Heart right ventricle (tissue), 16 donors: ENCODE measurements at regions not wholly inside any gene's neighbourhood (a gene's known extent, or its start where the extent isn't known, plus 50 kb on each side); places are given as distances from the start of the nearest gene placed in this dataset.

Experiments
- ATAC-seq, 8 donors: fragments of 200-7000 bp; cut with Tn5 transposase; one replicate each; pipeline ENCODE4 v1.9.1; 2020; ENCODE audit warnings: mild to moderate bottlenecking in 8 of 8, moderate library complexity in 8 of 8, moderate number of reproducible peaks in 1 of 8
- DNase-seq, 2 donors: peaks; one replicate each; pipeline ENCODE4 v3.0.0-alpha.2; 2020
- H3K27ac ChIP-seq, 10 donors: fragments of 200-600 bp; sonication (generic) in 2 of 10; one replicate each; pipeline versions ENCODE4 v1.5.0 to v1.8.0; 2020 to 2022; ENCODE audit warnings: mild to moderate bottlenecking in 3 of 10
- H3K27me3 ChIP-seq, 7 donors: fragments of 200-600 bp; one replicate each; pipeline ENCODE4 v1.8.0; 2021 to 2022; ENCODE audit warnings: mild to moderate bottlenecking in 2 of 7
- H3K36me3 ChIP-seq, 9 donors: fragments of 200-600 bp; sonication (generic) in 1 of 9; one replicate each; pipeline versions ENCODE4 v1.5.0 to v1.8.0; 2020 to 2022; ENCODE audit warnings: mild to moderate bottlenecking in 2 of 9
- H3K4me1 ChIP-seq, 9 donors: fragments of 200-600 bp; sonication (generic) in 1 of 9; one replicate each; pipeline versions ENCODE4 v1.5.0 to v1.8.0; 2020 to 2022; ENCODE audit warnings: mild to moderate bottlenecking in 4 of 9
- H3K4me3 ChIP-seq, 10 donors: fragments of 200-600 bp; sonication (generic) in 2 of 10; one replicate each; pipeline versions ENCODE4 v1.5.0 to v1.8.0; 2020 to 2022; ENCODE audit warnings: mild to moderate bottlenecking in 7 of 10, moderate library complexity in 2 of 10
- H3K9me3 ChIP-seq, 11 donors: fragments of 200-600 bp in 10 of 11; sonication (generic) in 2 of 11; one replicate each; pipeline versions ENCODE4 v1.5.0 to v1.8.0; 2013 to 2022; ENCODE audit warnings: mild to moderate bottlenecking in 2 of 11, control low read depth in 1 of 11, moderate library complexity in 1 of 11
- WGBS, 2 donors: extraction: QIAGEN DNeasy Blood & Tissue Kit; methylation state at CpG; one replicate each; pipeline ENCODE4 v1.1.7; 2013; ENCODE audit warnings: inconsistent platforms in 1 of 2; 5-methylcytosine and 5-hydroxymethylcytosine counted together
- intact Hi-C, 10 donors: fragments of 100-400 bp; cut with DNase I; formaldehyde crosslinking; loops; one replicate each; pipeline versions ENCODE4 v1.11.1 to v1.14.2; 2022
- TF ChIP-seq, protein P1 (sequence below), 9 donors: fragments of 200-600 bp; sonication (generic) in 2 of 9; IDR thresholded peaks; one replicate each; pipeline versions ENCODE4 v1.5.0 to v1.8.0; 2021 to 2022; ENCODE audit warnings: antibody characterized with exemption in 9 of 9, mild to moderate bottlenecking in 5 of 9, moderate library complexity in 1 of 9
- donor health status: Arrhythmogenic right ventricular cardiomyopathy.
- donor health status: ischemic (EF 13 %, LVEDD 7.1; RV severe dilation, severe dysfunction).
- donor health status: healthy with polysubstance abuse.
- donor health status: DM: no; HTN: yes; CAD: no.
- donor health status: DM: no; HTN: no; CAD: no.
- donor health status: ischemic (EF 25% LVEDD 6.9; RV normal size, moderate dysfunction).
- donor health status: ischemic (EF 25% LVEDD 5.7; RV mildly dilated, moderate dysfunction).
- donor health status: healthy.
- donor health status: DM: yes; HTN: yes; CAD: no.
- donor health status: Ischemic cardiomyopathy.
- donor health status: ischemic (EF 35%, LVEDD 5.7; RV mildly dilated, moderate dysfunction).
- donor health status: nonischemic (EF 11% LVEDD 7.7; RV severe dilation, severe dysfunction).
- donor health status: DM: yes; HTN: yes; CAD: no.
- donor health status: PGD.
- donor health status: ischemic (EF 29% LVEDD 5.4; RV normal size, mild dysfunction).
- donor health status: nonischemic (EF 23%, LVEDD 6.1; RV moderate dilation, normal function).

DNA sequence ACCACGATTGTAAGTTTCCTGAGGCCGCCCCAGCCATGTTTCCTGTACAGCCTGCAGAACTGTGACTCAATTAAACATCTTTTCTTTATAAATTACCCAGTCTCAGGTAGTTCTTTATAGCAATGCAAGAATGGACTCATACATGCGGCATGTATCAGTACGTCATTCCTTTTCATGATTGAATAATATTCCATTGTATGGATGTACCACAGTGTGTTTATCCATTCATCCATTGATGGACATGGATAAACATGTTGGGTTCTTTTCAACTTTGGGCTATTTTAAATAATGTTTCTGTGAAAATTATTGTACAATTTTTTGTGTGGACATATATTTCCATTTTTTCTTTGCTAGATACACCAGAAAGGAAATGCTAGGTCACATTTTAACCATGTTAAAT is 99.2 kb upstream of the IGSF1 start:
- DNase-seq = no peak
- Histone ChIP-seq H3K27ac (no peak overlapping the region), H3K9me3 (peaks cover 0 to 31% (median 0%) of the 10 kb centered on the region in 11 donors), H3K4me3 (no peak overlapping the region), H3K27me3 (no peaks in the 10 kb centered on the region), H3K4me1 (no peaks in the 10 kb centered on the region), H3K36me3 (no peaks in the 10 kb centered on the region)
- 86 to 88% methylated on average over 4 of the region's 4 CpGs for WGBS, 2 donors
- TF ChIP-seq, protein P1, sequence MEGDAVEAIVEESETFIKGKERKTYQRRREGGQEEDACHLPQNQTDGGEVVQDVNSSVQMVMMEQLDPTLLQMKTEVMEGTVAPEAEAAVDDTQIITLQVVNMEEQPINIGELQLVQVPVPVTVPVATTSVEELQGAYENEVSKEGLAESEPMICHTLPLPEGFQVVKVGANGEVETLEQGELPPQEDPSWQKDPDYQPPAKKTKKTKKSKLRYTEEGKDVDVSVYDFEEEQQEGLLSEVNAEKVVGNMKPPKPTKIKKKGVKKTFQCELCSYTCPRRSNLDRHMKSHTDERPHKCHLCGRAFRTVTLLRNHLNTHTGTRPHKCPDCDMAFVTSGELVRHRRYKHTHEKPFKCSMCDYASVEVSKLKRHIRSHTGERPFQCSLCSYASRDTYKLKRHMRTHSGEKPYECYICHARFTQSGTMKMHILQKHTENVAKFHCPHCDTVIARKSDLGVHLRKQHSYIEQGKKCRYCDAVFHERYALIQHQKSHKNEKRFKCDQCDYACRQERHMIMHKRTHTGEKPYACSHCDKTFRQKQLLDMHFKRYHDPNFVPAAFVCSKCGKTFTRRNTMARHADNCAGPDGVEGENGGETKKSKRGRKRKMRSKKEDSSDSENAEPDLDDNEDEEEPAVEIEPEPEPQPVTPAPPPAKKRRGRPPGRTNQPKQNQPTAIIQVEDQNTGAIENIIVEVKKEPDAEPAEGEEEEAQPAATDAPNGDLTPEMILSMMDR (IDR thresholded peaks at IDR 0.05) = no peak
- intact Hi-C loops = no loop called here
- ATAC-seq = no peak

DNA sequence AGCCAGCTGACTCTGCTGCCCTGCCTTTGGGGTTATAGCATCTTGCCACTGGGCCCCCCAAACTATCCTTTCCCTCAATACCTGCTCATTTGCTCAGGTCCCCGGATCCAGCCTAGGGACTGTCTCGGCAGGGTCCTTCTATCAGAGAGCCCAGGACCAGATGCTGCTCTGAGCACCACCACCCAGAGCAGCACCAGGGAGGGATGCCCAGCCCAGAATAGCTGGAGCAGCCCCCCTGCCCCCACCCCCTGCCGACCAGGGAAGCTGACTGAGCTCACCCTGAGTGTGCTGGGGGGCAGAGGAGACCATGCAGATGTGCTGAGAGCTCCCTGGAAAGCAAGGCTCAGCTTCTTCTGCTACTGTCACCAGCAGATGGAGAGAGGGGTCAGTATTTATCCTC is 103.6 kb upstream of the IGSF1 start:
- peaks cover 0 to 18% (median 0%) of the 10 kb centered on the region in 11 donors for H3K9me3 ChIP-seq
- no peak for ATAC-seq
- no peaks in the 10 kb centered on the region for H3K36me3 ChIP-seq
- H3K27ac ChIP-seq = no peak overlapping the region
- H3K4me3 ChIP-seq = no peak overlapping the region
- peaks cover 0 to 11% (median 0%) of the 10 kb centered on the region in 7 donors for H3K27me3 ChIP-seq
- H3K4me1 ChIP-seq = no peaks in the 10 kb centered on the region
- 66 to 74% methylated on average over 3 of the region's 3 CpGs for WGBS, 2 donors
- TF ChIP-seq, protein P1 (IDR thresholded peaks at IDR 0.05) = no peak
- DNase-seq = no peak
- intact Hi-C loops = no loop called here

DNA sequence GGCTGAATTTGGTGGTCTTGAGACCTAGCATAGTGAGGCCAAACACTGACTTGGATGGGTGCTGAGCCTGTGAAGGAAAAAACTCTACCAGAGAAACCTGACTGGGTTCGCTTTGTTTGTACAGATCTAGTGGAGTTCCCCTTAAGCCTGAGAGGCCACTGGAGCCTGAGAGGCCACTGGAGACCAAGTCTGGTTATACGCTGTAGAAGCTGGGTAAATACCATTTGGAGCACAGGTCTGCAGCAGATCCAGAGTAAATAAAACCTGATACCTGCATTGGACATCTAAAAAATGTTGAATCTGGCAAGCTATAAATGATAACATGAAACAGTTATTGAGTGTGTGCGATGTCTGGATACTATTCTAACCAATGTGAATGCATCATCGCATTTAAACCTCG is 104.3 kb upstream of the IGSF1 start:
- TF ChIP-seq, protein P1 (IDR thresholded peaks at IDR 0.05) = no peak
- peaks cover 0 to 11% (median 0%) of the 10 kb centered on the region in 7 donors for H3K27me3 ChIP-seq
- DNase-seq (no peak), ATAC-seq (no peak)
- H3K27ac ChIP-seq = no peak overlapping the region
- H3K4me3 ChIP-seq = no peak overlapping the region
- intact Hi-C loops = no loop called here
- 90 to 93% methylated on average over 5 of the region's 5 CpGs for WGBS, 2 donors
- peaks cover 0 to 10% (median 0%) of the 10 kb centered on the region in 11 donors for H3K9me3 ChIP-seq
- H3K4me1 ChIP-seq = no peaks in the 10 kb centered on the region
- H3K36me3 ChIP-seq = no peaks in the 10 kb centered on the region

DNA sequence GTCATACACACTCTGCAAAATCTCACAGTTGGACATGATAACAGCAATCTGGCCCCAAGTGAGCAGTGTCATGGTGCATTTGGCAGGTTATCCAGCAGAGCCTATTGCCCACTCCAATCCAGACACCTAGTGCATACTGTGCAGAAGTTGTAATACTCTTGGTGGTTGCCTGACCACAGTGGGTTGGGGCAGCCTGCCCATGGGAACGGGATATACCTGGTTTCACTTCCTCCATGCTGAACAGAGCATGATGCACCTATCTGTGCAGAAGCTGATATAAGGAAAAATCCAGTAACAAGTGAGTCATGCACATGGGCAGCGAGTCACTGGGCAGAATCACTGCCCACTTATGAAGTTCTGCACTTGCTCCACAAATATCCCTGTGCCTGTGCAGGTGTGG is 105.3 kb upstream of the IGSF1 start:
- ATAC-seq = no peak
- Histone ChIP-seq H3K9me3 (peaks cover 0 to under 1% (median 0%) of the 10 kb centered on the region in 11 donors), H3K36me3 (no peaks in the 10 kb centered on the region), H3K27ac (no peak overlapping the region), H3K4me1 (no peaks in the 10 kb centered on the region), H3K4me3 (no peak overlapping the region), H3K27me3 (peaks cover 0 to 11% (median 0%) of the 10 kb centered on the region in 7 donors)
- DNase-seq = no peak
- intact Hi-C loops = no loop called here
- 55 to 70% methylated on average over 2 of the region's 2 CpGs for WGBS, 2 donors
- TF ChIP-seq, protein P1 (IDR thresholded peaks at IDR 0.05) = no peak
